ENCODE measurements at regions not wholly inside any gene's neighbourhood (a gene's known extent, or its start where the extent isn't known, plus 50 kb on each side); places are given as distances from the start of the nearest gene placed in this dataset.
"Not testable (repeated sequence)": the region's sequence is repeated elsewhere in the genome, so short reads cannot be mapped to it uniquely, and the experiment has no call there.

GRCh38 chr4:189653130-189653653 is 287.5 kb upstream of the FRG1 start:
- DNase-seq (ENCODE audit: low read depth, low spot score); in situ Hi-C loops (cut with HindIII; ENCODE audit: low pct_unique_long_range_greater_than_20kb, low sequenced_read_pairs): not testable (repeated sequence)

- in situ Hi-C loops (cut with HindIII; ENCODE audit: low pct_unique_long_range_greater_than_20kb, low sequenced_read_pairs); DNase-seq (ENCODE audit: low read depth, low spot score): not testable (repeated sequence)
Observed at GRCh38 chr4:189653983-189654382, 286.7 kb upstream of the FRG1 start.

GRCh38 chr4:189654396-189654795 is 286.3 kb upstream of the FRG1 start:
- DNase-seq (ENCODE audit: low read depth, low spot score); in situ Hi-C loops (cut with HindIII; ENCODE audit: low pct_unique_long_range_greater_than_20kb, low sequenced_read_pairs): not testable (repeated sequence)

- DNase-seq (ENCODE audit: low read depth, low spot score); in situ Hi-C loops (cut with HindIII; ENCODE audit: low pct_unique_long_range_greater_than_20kb, low sequenced_read_pairs): not testable (repeated sequence)
Observed at GRCh38 chr4:189655817-189656216, 284.9 kb upstream of the FRG1 start.

DNA sequence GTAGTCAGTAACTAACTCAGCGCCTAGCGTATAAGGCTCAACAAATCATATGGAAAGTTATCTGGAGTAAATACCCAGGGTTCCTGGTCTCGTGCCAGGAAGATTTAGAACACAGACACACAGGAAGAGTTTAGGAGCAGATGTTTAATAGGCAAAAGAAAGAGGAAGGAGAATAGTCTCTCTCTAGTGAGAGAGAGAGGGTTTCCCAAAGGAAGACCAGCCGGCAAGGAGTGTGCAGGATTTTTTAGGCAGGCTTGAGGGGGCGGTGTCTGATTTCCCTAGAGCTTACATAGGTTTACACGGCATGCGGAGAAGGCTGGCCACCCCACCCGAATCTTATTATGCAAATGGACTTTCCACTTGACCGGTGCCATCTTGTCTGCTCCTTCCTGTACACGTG is 284.0 kb upstream of the FRG1 start:
- no peak for DNase-seq (ENCODE audit: low read depth, low spot score)
- in situ Hi-C loops (cut with HindIII; ENCODE audit: low pct_unique_long_range_greater_than_20kb, low sequenced_read_pairs) = no loop called here

DNA sequence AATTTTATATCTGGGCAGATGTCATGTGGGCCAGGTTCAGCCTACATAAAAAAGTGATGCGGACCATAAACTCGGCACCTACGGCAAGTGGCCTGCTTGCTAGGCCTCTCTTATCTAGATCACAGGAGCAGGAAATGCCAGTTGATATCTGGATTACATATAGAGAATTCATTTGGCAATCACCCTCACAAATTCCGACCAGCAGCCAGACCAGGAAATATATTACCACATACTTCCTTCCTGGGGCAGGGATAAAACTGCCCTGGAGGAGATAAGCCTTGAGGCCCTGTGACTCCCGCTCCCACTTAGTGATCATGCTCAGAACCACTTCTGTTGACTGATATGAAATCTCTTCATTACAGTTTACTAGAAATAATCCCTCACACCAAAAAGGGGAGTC is 282.4 kb upstream of the FRG1 start:
- in situ Hi-C loops (cut with HindIII; ENCODE audit: low pct_unique_long_range_greater_than_20kb, low sequenced_read_pairs); DNase-seq (ENCODE audit: low read depth, low spot score): not testable (repeated sequence)

DNA sequence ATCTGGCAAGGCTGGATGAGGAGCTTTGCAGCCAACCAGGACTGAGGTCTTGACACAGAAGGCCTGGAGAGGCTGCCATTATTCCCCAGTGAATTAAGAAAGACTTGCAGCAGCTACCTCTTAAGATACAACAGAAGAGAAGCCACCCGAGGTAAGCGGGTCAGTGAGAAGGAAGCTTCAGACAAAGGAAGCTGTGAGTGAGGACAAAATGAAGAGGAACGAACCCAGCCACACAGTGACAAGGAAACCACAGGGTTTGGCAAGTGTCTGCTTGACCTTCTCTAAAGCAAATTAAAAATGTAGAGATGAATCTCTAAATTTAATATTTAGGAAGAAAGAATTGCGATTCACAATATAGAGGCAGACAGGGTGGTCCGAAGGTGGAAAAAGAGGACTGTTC is 281.8 kb upstream of the FRG1 start:
- in situ Hi-C loops (cut with HindIII; ENCODE audit: low pct_unique_long_range_greater_than_20kb, low sequenced_read_pairs) = not testable (repeated sequence)

GRCh38 chr4:189659287-189659686 is 281.4 kb upstream of the FRG1 start:
- in situ Hi-C loops (cut with HindIII; ENCODE audit: low pct_unique_long_range_greater_than_20kb, low sequenced_read_pairs) = no loop called here
- DNase-seq (ENCODE audit: low read depth, low spot score) = no peak

More for the DNA sequence above, 281.8 kb upstream of the FRG1 start:
- not testable (repeated sequence) for DNase-seq (ENCODE audit: low read depth, low spot score)

DNA sequence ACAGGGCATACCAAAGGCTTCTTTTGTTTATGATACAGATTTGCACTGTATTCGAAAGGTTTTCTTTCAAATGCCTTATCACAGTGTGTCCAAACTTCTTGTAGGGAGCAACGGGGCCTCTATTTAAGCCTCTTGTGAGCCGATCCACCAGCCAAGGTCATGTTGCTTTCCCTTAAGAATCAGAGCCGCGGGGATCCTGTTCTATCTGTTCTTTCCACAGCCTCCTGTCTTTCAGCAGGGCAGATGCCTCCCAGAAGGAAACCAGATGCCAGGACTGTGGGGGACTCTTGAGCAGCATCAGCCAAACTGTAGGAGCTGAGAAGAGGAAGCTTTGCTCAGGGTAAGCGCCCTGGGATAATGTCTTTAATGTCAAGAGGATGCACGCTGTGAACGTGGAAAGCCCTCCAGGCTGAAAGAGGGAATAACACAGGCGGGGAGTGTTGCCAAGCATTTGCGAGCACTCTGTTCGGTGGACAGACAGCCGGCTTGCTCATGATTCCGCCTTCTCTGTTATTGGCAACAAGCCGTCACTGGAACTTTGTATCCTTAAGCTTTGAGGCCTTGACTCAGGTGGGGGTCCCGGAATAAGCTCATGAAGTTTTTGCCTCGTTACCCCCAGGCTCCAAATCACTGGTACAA is 279.8 kb upstream of the FRG1 start:
- in situ Hi-C loops (cut with HindIII; ENCODE audit: low pct_unique_long_range_greater_than_20kb, low sequenced_read_pairs) = no loop called here

GRCh38 chr4:189664693-189665250 is 275.9 kb upstream of the FRG1 start:
- in situ Hi-C loops (cut with HindIII; ENCODE audit: low pct_unique_long_range_greater_than_20kb, low sequenced_read_pairs) = no loop called here
- no peak for DNase-seq (ENCODE audit: low read depth, low spot score)

More for the DNA sequence above, 279.8 kb upstream of the FRG1 start:
- DNase-seq (ENCODE audit: low read depth, low spot score) = no peak

DNA sequence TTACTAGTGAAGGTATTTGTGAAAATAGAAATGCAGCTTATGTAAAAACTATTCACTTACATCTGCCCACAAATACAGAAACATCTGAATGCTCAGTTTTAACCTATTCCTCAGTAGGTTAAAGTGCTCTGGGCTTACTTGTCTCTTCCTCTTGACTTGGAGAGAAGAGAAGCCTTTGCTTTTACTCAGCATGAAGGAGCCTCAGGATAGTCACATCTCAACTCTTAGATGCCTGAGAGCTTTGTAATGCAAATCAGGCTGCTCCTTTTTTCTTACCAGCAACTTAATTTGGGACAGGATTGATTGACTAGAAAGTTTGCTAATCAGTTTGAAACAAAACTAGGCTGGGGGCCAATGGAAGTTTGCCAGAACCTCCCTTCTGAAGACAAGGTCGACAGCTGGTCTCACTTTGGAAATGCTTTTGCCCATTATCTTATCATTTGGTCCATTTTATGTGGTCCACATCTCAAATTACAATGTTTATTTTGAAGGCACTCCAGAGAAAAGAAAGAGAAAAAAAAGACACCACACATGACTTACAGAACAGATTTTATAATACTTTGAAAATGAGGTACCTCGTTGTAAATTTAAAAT is 274.9 kb upstream of the FRG1 start:
- in situ Hi-C loops (cut with HindIII; ENCODE audit: low pct_unique_long_range_greater_than_20kb, low sequenced_read_pairs); DNase-seq (ENCODE audit: low read depth, low spot score): not testable (repeated sequence)

DNA sequence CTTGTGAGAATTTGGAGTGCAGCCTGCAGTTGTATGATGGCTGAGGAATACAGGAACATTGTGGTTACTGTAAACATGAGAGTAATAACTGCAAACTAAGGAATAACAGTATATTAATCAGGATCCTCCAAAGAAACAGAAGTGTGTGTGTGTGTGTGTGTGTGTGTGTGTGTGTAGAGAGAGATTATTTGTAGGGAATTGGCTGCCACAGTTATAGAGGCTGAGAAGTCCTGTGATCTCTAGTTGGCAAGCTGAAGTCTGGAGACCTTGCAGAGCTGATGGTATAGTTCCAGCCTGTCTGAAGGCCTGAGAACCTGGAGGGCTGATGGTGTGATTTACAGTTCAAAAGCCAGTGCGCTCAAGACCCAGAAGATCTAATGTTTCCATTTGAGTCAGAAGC is 273.3 kb upstream of the FRG1 start:
- DNase-seq (ENCODE audit: low read depth, low spot score); in situ Hi-C loops (cut with HindIII; ENCODE audit: low pct_unique_long_range_greater_than_20kb, low sequenced_read_pairs): not testable (repeated sequence)

- in situ Hi-C loops (cut with HindIII; ENCODE audit: low pct_unique_long_range_greater_than_20kb, low sequenced_read_pairs); DNase-seq (ENCODE audit: low read depth, low spot score): not testable (repeated sequence)
Observed at GRCh38 chr4:189697675-189698245, 242.9 kb upstream of the FRG1 start.

DNA sequence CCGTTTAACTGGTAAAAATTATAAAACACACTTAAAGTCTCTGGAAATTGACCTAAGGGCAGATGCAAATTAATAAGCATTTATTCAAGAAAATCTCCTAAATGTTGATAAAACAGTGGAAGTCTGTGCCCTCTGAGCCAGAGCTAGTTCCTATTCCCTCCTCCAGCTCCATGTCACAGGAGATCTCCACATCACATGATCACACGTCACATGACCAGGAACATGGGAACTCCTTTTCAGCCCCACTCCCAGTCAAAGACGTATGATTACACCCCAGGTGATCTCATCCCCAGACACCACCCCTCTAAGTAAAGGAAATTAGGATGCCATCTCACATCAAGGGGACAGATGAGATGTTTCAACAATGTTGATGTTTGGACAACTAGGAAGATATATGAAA is 237.7 kb upstream of the FRG1 start:
- in situ Hi-C loops (cut with HindIII; ENCODE audit: low pct_unique_long_range_greater_than_20kb, low sequenced_read_pairs); DNase-seq (ENCODE audit: low read depth, low spot score): not testable (repeated sequence)

DNA sequence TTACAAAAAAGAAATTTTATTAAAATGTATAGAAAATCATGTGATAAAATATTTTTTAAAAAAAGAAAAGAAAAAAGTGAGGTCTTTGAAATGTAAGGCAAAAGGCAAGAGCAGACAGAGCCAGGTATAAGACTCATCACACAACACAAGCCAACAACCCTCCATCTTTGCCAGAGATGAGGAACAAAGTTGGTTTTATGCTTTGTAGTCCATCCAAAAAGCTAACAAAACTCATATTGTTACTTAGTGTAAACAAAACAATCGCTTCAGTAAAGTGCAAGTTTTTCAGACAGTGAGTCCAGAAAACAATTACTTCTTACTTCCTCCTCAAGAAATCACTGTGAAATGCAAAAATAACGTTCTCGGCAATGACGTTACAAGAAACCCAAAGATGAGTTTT is 233.9 kb upstream of the FRG1 start:
- in situ Hi-C loops (cut with HindIII; ENCODE audit: low pct_unique_long_range_greater_than_20kb, low sequenced_read_pairs) = not testable (repeated sequence)
- DNase-seq (ENCODE audit: low read depth, low spot score) = peak; percentile 32

- DNase-seq (ENCODE audit: low read depth, low spot score); in situ Hi-C loops (cut with HindIII; ENCODE audit: low pct_unique_long_range_greater_than_20kb, low sequenced_read_pairs): not testable (repeated sequence)
Observed at GRCh38 chr4:189707227-189707626, 233.4 kb upstream of the FRG1 start.

DNA sequence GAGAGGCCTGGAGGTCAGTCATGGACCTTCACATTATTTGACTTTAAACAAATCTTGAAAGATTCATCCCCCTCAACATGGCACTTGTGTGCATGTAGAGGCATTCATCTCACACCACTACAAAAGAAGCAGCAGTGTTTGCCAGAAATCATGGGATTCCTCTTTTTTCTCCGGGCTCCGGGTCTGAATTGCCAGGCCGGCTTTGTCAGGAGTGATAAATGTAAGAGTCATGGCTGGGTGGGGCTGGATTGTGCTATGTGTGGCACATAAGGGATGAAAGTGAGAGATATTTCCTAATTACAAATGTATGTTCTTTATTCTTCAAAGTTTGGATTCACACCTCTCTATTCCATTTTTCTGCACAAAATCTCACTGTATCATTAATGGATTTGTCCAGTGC is 228.7 kb upstream of the FRG1 start:
- DNase-seq (ENCODE audit: low read depth, low spot score); in situ Hi-C loops (cut with HindIII; ENCODE audit: low pct_unique_long_range_greater_than_20kb, low sequenced_read_pairs): not testable (repeated sequence)
